Hematopoietic multipotent progenitor cell treated with erythropoietin and hydrocortisone succinate and interleukin-3 and kit ligand, for 17 days (in vitro differentiated cells): ENCODE measurements at regions not wholly inside any gene's neighbourhood (a gene's known extent, or its start where the extent isn't known, plus 50 kb on each side); places are given as distances from the start of the nearest gene placed in this dataset.
"Not testable (repeated sequence)": the region's sequence is repeated elsewhere in the genome, so short reads cannot be mapped to it uniquely, and the experiment has no call there.

Experiments
- DNase-seq: peaks from one replicate; pipeline ENCODE4 v3.0.0-alpha.2; 2015; ENCODE audit warnings: low spot score

DNA sequence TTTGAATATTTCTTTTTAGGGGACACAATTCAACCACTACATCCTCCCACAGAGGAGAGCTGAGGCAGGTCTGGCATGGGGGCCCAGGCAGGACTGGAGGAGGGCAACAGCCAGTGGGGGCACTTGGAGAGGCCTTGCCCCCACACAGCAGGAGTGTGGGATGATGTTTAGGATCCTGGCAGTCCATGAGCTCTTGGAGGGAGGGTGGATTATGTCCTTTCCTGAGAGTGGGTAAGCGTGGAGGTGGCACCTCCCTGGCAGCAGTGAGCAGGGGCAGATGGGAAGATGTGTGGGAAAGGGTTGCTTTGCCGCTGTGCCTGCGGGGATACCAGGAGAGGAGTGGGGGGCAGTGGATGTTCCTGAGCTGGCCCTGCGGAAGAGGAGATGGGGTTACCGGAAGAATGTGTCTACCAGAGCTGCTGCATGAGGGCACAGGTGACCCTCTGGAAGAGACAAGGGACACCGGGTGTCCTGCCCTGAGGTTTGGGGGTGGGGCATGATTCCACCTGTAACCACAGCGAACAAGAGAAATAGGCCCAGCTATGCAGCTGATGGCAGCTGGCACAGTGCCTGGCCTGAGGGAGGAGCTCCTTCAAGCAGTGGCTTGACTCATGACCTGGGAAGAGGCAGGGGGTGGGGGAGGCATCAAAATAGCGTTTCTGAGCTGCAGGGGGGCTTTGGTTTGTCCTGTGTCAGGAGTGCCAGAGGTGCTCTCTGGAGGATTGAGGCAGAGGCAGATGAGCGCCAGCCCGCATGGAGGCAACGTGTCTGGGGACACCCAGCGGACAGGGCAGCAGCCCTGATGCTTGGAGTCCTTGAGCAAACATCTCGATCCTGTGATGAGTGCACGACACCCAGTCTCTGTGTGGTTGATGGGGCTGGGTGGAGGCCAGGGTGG lies 123.9 kb upstream of the TMPRSS2 start:
- DNase-seq, result no peak

DNA sequence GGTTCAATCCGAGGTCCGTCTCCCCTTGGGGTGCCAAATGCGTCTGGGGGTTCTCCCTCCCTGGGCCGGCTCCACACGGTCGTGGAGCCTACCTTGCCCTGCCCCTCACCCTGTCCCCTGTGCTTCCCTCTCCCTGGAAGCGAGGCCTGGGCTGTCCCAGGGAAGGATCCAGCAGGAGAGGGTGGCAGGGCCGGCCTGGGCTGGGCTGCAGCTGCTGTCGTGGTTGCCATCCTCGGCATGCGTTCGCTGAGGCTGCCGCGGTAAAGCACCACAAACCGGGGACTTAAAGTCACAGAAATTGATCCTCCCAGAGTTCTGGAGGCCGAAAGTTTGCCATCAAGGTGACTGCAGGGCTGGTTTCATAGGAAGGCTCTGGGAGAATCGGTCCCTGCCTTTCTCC lies 123.0 kb upstream of the TMPRSS2 start:
- DNase-seq, result no peak

DNA sequence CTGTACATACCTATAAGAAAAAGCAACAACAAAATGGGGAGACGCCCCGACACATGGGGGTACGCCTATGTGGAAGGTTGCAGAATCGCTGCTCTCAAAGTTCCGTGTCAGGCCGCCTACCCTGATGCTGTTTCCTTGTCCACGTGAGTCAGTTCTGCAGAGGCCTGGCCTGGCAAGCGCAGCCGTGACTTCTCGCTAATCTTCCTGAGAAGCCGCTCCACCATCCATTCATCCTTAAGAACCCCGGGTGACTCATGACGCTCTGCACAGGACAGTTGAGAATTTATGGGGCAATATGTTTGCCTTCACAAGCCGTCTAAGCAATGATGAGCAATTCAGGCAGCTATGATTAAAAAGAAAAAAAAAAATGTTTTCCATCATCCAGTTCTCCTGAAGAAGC lies 122.3 kb upstream of the TMPRSS2 start:
- no peak for DNase-seq

DNA sequence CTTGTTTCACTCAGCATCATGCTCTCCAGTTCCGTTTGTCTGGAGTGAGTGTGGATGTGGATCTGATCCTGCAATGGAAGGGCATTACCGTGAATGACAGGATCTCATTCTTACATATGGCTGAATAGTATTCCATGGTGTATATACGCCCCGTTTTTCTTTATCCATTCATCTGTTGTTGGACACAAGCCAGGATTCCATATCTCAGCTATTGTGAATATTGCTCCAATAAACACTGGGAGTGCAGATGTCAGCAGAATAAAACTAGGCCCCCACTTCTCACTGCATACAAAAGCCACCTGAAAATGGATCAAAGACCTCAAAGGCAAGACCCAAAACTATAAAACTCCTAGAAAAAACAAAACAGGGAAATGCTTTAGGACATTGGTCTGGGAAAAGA lies 120.3 kb upstream of the TMPRSS2 start:
- no peak for DNase-seq

DNA sequence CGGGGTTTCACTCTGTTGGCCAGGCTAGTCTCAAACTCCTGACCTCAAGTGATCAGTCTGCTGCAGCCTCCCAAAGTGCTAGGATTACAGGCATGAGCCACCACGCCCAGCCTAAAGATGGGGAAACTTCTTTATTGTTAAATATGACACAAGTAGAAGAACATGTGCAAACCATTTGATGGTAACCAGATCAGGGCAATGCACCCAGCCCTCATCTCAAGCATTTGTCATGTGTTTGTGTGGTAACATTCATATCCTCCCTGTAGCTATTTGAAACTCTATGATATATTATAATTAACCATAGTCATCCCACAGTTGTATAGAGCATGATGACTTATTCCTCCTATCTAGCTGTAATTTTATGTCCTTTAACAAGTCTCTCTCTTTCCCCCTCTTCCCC lies 119.5 kb upstream of the TMPRSS2 start:
- DNase-seq, result no peak

DNA sequence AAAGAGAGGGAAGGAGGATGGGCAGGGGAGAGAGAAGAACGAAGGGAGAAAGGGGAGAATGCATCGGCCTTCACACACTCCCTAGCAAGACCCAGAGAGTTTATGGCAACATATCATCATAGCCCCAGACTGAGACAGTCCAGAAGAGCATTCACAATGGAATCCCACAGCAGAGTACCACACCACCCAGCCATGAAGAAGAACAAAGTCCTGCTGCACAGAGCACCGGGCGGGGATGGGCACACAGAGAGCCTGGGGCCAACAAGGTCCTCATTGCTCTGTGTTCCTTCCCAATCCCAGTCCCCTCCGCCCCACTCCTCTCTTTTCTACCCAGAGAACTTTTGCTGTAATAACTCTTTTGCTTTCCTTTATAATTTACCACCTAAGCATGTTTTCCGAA lies 118.1 kb upstream of the TMPRSS2 start:
- DNase-seq, result no peak

DNA sequence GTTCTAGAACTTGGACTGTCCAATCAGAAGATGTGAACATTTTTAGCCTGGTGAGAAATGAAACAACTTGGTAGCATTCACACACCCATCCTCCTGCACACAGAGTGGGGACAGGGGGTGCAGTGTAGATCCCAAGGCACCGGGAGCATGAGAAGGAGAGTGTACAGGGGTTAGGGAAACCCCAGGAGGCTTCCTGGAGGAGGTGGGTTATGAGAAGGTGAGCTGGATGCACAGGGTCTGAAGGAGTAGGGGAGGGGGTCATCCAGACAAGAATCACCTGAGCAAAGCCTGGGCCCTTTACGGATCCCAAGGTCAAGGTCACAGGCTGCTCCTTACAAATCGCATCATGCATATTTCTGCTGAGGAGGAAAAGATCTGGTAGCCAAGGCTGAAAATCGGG lies 117.5 kb upstream of the TMPRSS2 start:
- no peak for DNase-seq

DNA sequence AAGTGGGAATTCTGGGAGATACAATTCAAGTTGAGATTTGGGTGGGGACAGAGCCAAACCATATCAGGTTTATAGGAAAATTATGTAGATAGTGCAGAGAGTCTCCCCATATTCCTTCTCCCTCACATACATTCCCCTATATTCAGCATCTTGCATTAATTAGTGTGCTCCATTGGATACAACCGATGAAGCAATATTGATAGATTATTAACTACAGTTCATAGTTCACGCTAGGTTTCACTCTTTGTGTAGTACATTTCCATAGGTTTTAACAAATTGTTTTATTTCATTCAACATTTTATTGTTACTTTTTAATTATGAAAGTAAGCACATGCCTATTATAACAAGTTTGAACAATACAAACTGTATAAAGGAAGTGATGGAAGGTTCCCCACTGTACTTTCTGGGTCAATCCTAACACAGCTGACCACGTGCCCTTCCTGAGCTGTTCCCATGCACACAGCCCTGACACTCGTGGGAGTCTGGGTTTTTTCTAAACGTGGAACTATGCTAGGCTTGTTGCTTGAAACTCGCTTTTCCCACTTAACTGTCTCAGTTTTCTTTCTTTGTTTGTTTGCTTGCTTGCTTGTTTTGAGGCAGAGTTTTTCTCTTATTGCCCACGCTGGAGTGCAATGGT lies 116.8 kb upstream of the TMPRSS2 start:
- DNase-seq, result no peak

DNA sequence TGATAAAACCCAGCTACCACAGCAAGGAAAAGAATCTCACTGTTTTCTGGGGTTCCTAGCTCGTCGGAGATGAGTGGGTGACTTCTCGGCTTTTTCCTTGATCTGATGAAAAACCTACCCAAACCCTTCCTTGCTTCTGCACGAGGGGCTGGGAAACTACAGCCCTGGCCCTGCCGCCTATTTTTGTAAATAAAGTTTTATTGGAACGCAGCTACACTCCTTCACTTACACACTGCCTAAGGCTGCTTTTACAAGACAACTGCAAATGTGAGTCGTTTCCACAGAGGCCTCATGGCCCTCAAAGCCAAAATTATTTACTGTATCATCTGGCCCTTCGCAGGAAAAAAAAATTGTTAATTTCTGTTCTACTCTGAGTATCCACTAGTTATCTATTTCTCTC lies 116.0 kb upstream of the TMPRSS2 start:
- DNase-seq, result no peak

DNA sequence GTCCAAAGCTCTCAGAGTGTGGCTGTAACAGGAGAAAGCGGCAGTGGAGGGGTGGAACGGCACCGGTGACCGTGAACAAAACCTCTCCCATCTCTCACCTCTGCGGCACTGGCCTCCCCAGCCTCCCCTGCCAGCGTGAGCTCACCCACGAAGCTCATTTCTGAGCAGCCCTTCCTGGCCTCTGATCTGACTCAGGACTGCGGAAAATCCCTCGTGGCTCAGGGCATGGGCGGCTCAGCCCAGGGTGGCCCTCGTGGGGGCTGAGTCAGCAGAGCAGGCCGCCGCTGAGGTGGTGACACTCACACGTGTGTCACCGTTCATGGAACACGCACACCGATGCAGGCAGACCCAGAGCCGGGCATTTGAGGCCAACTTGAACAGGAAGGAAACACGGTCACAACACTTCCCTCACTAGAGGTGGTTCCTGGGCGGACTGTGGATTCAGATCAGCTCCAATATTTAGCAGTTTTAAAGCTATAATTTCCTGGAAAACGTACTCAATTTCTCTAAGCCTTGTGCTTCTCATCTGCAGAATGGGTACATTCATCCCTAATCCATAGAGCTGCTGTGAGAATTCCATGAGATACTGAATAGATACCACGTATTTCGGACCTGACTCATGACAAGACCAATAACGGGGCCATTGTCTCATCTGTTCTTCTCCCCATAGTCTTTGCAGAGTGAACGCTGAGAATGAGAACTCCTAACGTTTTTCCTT lies 115.0 kb upstream of the TMPRSS2 start:
- no peak for DNase-seq

DNA sequence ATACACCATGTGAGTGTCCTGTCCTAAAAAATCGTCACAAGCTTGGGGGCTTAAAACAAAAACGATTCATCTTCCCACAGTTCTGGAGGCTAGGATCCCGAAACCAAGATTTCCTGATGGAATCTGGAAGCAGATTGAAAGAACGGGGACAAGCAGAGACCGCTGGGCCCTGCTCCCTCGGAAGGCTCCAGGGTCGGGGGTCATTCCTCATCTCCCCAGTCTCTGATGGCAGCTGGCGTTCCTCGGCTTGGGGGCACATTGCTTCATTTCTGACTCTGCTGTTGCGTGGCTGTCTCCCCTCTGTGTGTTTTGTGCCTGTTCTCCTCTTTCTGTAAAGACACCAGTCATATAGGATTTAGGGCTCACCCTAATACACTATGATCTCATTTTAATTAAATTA lies 114.2 kb upstream of the TMPRSS2 start:
- DNase-seq, result no peak

DNA sequence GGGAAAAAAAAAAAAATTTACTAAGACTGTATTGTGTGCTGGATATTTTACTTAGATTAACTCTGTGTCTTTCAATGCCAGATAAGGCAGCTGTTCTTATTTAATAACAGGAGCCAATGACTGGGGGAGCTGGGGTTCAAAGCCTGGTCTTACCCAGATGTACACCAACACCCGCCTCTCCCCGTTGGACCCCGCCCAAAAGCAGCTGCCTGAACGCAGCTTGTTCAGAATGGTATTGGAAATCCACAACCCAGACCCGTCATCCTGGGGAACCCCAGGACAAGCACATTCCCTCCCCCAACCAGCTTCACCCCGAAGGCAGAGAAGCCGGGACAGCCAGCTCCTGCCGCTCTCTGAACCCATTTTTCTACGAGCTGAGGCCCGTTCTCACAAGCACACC lies 113.6 kb upstream of the TMPRSS2 start:
- DNase-seq, result no peak

DNA sequence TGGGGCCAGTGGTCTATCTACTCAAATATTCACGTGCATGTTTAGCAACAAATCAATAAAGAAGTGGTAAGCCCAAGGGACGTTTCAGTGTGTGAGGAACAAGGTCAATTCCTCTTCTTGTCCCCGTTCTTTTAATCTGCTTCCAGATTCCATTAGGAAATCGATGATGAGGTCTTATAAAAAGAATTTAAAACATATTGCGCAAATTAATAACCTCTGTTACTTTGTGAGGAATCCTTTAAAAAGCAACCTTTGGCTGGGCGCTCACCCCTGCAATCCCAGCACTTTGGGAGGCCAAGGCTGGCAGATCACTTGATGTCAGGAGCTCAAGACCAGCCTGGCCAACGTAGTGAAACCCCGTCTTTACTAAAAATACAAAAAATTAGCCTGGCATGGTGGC lies 113.0 kb upstream of the TMPRSS2 start:
- no peak for DNase-seq

DNA sequence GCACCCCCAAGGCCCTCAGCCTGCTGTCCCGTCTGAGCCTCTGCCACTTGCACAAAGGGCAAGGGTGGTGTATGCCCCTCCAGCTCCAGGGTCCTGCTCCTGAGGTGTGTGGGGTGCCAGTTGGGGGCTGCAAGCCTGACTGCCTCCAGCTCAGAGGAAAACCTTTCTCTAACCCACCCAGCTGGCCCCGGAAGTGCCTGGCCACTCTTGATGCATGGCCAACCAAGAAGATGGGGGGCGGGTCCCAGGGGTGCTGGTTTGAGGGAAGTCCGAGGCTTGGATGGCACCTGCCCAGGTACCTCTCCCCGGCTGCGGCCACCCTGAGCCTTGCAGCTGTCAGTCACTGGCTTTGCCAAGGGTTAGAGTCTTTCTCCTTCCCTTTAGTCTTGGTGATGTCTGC lies 112.6 kb upstream of the TMPRSS2 start:
- DNase-seq, result no peak

DNA sequence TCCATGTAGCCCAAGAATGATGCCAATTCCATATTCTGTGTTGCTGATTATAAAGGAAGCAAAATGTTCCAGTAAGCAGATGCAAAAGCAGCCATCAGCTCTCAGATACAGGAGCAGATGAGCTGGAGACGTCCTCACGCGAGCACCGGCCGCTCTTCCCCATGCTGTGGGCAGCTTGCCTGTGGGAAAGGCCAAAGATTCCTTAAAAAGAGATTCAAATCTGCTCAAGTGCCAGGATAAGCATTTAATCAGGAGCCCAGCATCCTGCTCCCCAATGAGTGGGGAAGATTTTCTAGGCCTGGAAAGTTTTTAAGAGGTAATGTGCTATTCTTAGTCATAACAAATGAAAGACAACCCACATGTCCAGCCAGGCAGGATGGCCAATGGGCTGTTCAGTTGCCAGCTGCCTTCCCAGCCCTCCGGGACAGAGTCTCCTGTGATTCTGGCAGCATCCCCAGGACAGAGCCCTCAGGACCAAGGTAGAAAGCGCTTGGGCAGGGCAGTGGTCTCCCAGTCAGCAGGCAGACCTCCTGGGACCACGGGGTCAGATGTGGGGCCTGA lies 108.2 kb upstream of the TMPRSS2 start:
- no peak for DNase-seq

DNA sequence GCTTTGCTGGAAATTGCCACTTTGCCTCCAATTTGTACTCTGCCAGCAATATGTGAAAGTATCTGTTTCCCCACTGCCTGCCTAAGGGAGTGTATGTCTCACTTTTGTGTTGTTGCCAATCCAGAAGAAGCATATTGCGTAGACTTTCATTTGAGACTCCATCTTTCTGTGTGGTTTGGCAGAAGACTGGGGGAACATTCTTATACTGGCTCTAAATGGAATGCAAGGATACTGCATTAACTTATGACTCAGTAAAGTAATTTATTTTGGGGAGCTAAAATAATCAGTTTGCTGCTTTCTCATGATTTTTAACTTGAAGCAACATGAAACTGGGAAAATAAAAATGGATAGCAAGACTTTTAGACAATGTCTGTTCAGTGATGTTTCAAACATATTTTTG lies 107.7 kb upstream of the TMPRSS2 start:
- no peak for DNase-seq

DNA sequence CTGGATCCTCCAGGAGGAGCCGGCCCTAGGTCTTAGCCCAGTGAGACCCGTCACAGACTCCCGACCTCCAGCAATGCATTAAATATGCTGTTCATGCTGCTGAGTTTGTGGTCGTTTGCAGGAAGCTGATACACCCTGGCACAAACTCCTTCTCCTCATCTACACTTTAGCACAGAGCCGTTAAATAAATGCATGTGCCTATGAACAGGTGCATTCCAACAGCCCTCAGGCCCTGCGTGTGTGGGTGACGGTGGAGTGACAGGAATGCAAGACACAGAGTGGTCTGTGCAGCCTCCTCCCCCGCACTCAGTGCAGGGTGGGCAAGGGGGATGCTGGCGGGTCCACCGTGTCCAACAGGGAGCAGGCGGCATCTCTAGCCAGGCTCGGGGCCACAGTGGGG lies 106.6 kb upstream of the TMPRSS2 start:
- DNase-seq, result no peak

DNA sequence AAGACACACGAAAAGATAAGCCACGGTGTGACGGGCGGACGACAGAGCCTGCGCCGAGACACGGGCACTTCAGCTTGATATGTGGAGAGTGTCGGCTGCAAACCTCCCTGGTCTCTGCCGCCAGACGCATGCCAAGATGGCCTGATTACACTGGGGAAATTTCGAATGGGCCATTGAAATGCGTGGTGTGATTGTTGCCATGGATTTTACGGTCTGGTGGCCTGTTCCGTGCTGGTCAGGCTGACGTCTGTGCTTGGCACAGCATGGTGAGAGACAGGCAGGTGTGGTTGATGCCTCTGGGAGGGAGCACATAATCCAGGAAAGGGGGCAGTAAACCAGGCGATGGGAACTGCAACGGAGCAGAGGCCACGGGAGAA lies 105.6 kb upstream of the TMPRSS2 start:
- DNase-seq, result no peak

DNA sequence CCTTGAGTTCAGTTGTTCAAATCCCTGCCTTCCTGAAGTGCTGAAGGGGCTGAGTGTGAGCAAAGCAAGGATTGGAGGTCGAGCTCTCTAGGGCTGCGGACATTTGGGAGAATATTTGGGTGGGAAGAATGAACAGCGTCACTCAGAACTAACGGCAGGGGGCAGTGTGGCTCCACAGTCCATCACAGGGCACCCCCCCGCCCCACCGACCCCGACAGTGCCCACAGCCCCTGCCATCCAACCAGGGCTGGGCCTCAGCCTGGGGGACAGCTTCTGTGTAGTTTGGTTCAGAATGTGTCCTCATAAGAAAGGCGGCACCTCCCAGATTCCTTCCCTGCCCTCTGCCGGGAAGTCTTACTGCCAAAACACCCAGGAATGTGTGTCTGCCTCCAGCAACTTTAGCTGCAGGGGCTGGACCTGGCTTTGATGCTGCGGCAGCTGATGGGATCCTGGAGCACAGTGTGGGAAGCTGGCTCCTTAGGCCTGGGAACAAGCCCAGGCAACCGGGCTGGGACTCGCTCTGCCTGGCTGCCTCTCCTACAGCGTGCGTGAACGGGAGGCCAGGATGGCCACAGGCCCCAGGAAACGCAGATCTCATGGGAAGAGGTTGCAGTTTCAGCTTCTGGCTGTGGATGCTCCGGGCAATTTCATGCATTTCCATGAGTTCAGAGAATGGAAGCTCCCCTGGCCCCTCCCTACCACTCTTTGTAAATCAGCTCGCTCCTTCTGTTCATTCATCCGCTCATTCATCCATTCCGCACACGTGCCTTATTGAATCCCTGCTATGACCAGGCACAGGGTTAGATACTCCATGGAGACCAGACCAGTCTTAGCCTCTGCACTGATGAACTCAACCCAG lies 104.9 kb upstream of the TMPRSS2 start:
- DNase-seq, result no peak

DNA sequence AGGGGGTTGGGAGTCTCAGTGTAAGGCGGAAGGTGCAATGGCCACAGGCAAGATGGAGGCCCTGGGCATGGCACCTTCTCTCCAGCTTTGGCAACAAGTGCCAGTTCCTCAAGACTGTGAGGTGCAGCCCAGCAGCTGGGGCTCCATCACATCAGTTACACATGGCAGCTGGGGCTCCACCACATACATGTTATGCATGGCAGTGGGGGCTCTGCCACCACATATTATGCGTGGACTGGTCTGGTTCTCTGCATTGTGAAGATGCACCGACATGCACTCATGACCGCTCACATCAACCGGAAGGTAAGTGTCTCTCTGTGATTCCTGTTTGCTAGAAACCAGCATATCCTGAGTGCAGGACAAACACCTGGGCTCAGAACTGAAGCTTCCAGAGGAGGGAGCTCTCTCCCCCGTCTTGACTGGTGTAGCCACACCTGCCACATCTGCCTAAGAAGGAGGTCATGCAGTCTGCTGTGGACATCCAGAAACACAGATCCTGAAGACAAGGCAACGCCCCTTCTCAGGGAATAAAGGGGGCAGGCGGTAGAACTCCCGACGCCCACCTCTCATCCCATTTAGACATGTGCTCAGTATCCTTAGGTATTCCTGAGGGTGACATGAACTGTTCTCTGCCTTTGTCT lies 104.1 kb upstream of the TMPRSS2 start:
- DNase-seq, result no peak

DNA sequence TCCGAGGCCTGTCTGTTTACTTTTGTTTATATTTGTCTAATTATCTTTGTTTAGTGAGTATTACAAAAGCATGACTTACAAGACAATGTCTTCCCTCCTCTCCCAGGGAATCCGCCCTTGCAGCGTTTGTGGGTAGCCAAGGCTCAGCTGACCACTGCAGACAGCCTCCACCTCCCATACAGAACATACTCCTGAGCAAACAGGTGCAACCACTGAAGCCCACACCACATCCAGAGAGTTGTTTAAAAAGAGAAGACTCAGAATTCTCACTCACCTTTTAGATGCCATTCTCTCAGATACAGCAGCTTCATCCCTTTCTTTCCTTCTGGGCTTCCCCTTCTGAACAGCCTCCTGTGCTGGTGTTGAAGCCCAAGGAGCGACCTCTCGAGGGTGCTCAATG lies 103.5 kb upstream of the TMPRSS2 start:
- no peak for DNase-seq

DNA sequence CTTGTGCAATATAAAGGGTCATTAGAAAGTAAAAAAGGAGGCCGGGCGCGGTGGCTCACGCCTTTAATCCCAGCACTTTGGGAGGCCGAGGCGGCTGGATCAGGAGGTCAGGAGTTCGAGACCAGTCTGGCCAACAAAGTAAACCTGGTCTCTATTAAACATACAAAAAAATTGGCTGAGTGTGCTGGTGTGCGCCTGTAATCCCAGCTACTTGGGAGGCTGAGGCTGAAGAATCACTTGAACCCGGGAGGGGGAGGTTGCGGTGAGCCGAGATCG lies 102.8 kb upstream of the TMPRSS2 start:
- not testable (repeated sequence) for DNase-seq
